Upper lobe of left lung (tissue), 4 donors: ENCODE measurements at regions not wholly inside any gene's neighbourhood (a gene's known extent, or its start where the extent isn't known, plus 50 kb on each side); places are given as distances from the start of the nearest gene placed in this dataset.

ENCODE experiments used
- EP300 ChIP-seq, 4 donors: sonication (generic); formaldehyde crosslinking; IDR thresholded peaks; one replicate each; pipeline ENCODE4 v1.5.1; 2017; ENCODE audit warnings: antibody characterized with exemption in 4 of 4, control low read depth in 2 of 4
- POLR2A ChIP-seq, 4 donors: fragments of 450-650 bp; IDR thresholded peaks; one replicate each; pipeline ENCODE4 v1.5.1; 2016 to 2017; ENCODE audit warnings: antibody characterized with exemption in 4 of 4, mild to moderate bottlenecking in 2 of 4
- POLR2AphosphoS5 ChIP-seq, 2 donors: sonication (generic); formaldehyde crosslinking; IDR thresholded peaks; one replicate each; pipeline ENCODE4 v1.5.1; 2017; ENCODE audit warnings: antibody characterized with exemption in 2 of 2
- TF ChIP-seq, protein P1 (sequence below), 6 experiments: fragments of 450-650 bp in 4 of 6; fragments of 200-600 bp in 2 of 6; sonication (generic) in 2 of 6; IDR thresholded peaks; one replicate each; pipeline ENCODE4 v1.5.1; 2016 to 2019; ENCODE audit warnings: antibody characterized with exemption in 6 of 6

DNA sequence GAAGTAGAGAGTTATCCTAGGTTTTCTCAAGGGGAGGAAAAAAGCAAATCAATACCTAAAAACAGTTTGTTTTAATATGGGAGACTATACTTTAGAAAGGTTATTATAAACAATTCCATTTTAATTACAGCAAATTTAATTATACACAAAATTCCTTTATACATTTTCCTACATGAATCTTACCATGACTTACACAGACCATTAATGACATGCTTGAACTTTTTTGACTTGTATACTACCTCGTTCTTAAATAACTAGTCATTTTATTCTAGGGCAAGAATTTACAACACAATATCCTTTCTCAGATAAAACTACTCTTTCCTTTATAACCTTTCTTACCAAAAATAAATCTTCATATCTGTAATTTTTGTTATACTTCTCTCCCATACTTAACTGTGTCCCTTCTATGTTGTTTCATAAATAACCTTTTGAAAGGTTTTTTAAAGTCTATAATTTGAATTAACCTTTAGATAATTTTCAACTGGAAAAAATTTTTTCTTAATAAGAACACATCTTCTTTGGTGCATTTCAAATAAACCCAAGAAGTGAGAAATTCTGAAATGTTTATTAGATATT lies 729.4 kb downstream of the TENT5A start:
- TF ChIP-seq, protein P1, sequence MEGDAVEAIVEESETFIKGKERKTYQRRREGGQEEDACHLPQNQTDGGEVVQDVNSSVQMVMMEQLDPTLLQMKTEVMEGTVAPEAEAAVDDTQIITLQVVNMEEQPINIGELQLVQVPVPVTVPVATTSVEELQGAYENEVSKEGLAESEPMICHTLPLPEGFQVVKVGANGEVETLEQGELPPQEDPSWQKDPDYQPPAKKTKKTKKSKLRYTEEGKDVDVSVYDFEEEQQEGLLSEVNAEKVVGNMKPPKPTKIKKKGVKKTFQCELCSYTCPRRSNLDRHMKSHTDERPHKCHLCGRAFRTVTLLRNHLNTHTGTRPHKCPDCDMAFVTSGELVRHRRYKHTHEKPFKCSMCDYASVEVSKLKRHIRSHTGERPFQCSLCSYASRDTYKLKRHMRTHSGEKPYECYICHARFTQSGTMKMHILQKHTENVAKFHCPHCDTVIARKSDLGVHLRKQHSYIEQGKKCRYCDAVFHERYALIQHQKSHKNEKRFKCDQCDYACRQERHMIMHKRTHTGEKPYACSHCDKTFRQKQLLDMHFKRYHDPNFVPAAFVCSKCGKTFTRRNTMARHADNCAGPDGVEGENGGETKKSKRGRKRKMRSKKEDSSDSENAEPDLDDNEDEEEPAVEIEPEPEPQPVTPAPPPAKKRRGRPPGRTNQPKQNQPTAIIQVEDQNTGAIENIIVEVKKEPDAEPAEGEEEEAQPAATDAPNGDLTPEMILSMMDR (IDR thresholded peaks at IDR 0.05): no peak
- TF ChIP-seq POLR2AphosphoS5 (IDR thresholded peaks at IDR 0.05) (no peak), EP300 (IDR thresholded peaks at IDR 0.05) (no peak), POLR2A (IDR thresholded peaks at IDR 0.05) (no peak)
